HCT116 (cell line): ENCODE measurements at regions not wholly inside any gene's neighbourhood (a gene's known extent, or its start where the extent isn't known, plus 50 kb on each side); places are given as distances from the start of the nearest gene placed in this dataset.

Experiments used
- ATAC-seq: fragments of 200-7000 bp; cut with Tn5 transposase; 2 replicates; pipeline ENCODE4 v1.9.1; 2020; ENCODE audit warnings: mild to moderate bottlenecking, moderate library complexity
- BruUV-seq: library from RNA; stranded (reverse); fragments of 400-500 nt; replicated peaks from 2 replicates; lab custom pipeline; 2021; lab: Mats Ljungman, UMichigan
- CTCF ChIA-PET: fragments of 300-600 bp; sonication (Branson Sonifier 250); formaldehyde crosslinking; loops from one replicate; lab custom pipeline; 2021; ENCODE audit warnings: antibody characterized with exemption; lab: Charles Lee
- POLR2A ChIA-PET: fragments of 300-600, 350-600 bp; sonication (Branson Sonifier 250); formaldehyde crosslinking; loops from one replicate; lab custom pipeline; 2021; ENCODE audit warnings: antibody characterized with exemption; lab: Charles Lee
- RAD21 ChIA-PET, 2 experiments: fragments of 300-600 bp; sonication (Branson Sonifier 250); formaldehyde crosslinking; loops; one replicate each; lab custom pipeline; 2023; ENCODE audit warnings: low total read pairs in 2 of 2; ENCODE audit not compliant: uncharacterized antibody in 2 of 2, unreplicated experiment in 2 of 2, low non-redundant PET in 1 of 2; lab: Charles Lee
- DNase-seq: peaks from one replicate; pipeline ENCODE4 v3.0.0-alpha.2; 2010; ENCODE audit warnings: low read depth, low spot score
- H2AFZ ChIP-seq: fragments of 200-600 bp; shearing (Covaris generic), sonication (generic); 2 replicates; pipeline ENCODE4 v1.6.1; 2017; ENCODE audit warnings: low read depth, mixed run types, mixed read lengths, antibody characterized with exemption, low read length; ENCODE audit not compliant: poor library complexity, severe bottlenecking
- H3K27ac ChIP-seq: 2 replicates; pipeline ENCODE4 v1.5.1; 2012; ENCODE audit warnings: low read depth, low read length
- H3K27me3 ChIP-seq: fragments of 200-600 bp; sonication (generic); 2 replicates; pipeline ENCODE4 v1.6.1; 2016; ENCODE audit warnings: mixed run types, low read length, mixed read lengths; ENCODE audit not compliant: insufficient read depth
- H3K36me3 ChIP-seq, 2 experiments: fragments of 200-500 bp in 1 of 2; fragments of 200-600 bp in 1 of 2; sonication (Bioruptor generic) in 1 of 2; sonication (generic) in 1 of 2; 2 replicates each; pipeline versions ENCODE4 v1.5.1 to v1.6.1; 2014 to 2016; ENCODE audit warnings: low read length in 2 of 2, inconsistent platforms in 1 of 2, mixed read lengths in 1 of 2, mixed run types in 1 of 2; ENCODE audit not compliant: insufficient read depth in 2 of 2, control insufficient read depth in 1 of 2
- H3K4me1 ChIP-seq, 2 experiments: fragments of 200-600 bp in 1 of 2; sonication (generic) in 1 of 2; 2 replicates each; pipeline versions ENCODE4 v1.5.1 to v1.6.1; 2012 to 2017; ENCODE audit warnings: low read length in 2 of 2, inconsistent platforms in 1 of 2, mild to moderate bottlenecking in 1 of 2, mixed read lengths in 1 of 2, mixed run types in 1 of 2, moderate library complexity in 1 of 2; ENCODE audit not compliant: insufficient read depth in 2 of 2, control insufficient read depth in 1 of 2
- H3K4me2 ChIP-seq: fragments of 200-600 bp; sonication (generic); 2 replicates; pipeline ENCODE4 v1.6.1; 2017; ENCODE audit warnings: mixed run types, low read length, mixed read lengths
- H3K4me3 ChIP-seq, 2 experiments: fragments of 200-600 bp in 1 of 2; sonication (generic) in 1 of 2; replicated peaks in 1 of 2; 2 replicates each; pipeline ENCODE4 v1.5.1; 2011 to 2016; ENCODE audit warnings: low read length in 2 of 2, control low read depth in 1 of 2, low read depth in 1 of 2, mild to moderate bottlenecking in 1 of 2, mixed read lengths in 1 of 2, mixed run types in 1 of 2
- H3K79me2 ChIP-seq: fragments of 200-600 bp; sonication (generic); 2 replicates; pipeline ENCODE4 v1.6.1; 2017; ENCODE audit warnings: mild to moderate bottlenecking, mixed run types, low read length, moderate library complexity, mixed read lengths; ENCODE audit not compliant: insufficient read depth
- H3K9ac ChIP-seq: fragments of 200-600 bp; sonication (generic); 2 replicates; pipeline ENCODE4 v1.6.1; 2016; ENCODE audit warnings: low read length, mixed read lengths
- H3K9me2 ChIP-seq: fragments of 200-600 bp; sonication (generic), shearing (Covaris generic); 2 replicates; pipeline ENCODE4 v1.6.1; 2017; ENCODE audit warnings: mixed run types, mild to moderate bottlenecking, moderate library complexity; ENCODE audit not compliant: insufficient read depth
- H3K9me3 ChIP-seq, 2 experiments: fragments of 200-500 bp in 1 of 2; fragments of 200-600 bp in 1 of 2; sonication (Bioruptor generic) in 1 of 2; sonication (generic) in 1 of 2; 2 replicates each; pipeline ENCODE4 v1.6.1; 2014 to 2017; ENCODE audit warnings: low read length in 2 of 2, mixed read lengths in 2 of 2, inconsistent platforms in 1 of 2, low read depth in 1 of 2, mild to moderate bottlenecking in 1 of 2, mixed run types in 1 of 2, moderate library complexity in 1 of 2; ENCODE audit not compliant: control insufficient read depth in 1 of 2, insufficient read depth in 1 of 2
- H4K20me1 ChIP-seq: fragments of 200-600 bp; sonication (generic), shearing (Covaris generic); 2 replicates; pipeline ENCODE4 v1.6.1; 2017; ENCODE audit warnings: mixed run types, mild to moderate bottlenecking, moderate library complexity; ENCODE audit not compliant: insufficient read depth
- CBX3 ChIP-seq: IDR thresholded peaks from 2 replicates; pipeline ENCODE4 v1.6.1; 2012; ENCODE audit warnings: low read depth
- EGR1 ChIP-seq: IDR thresholded peaks from 2 replicates; pipeline ENCODE4 v1.6.1; 2012; ENCODE audit warnings: low read depth
- ELF1 ChIP-seq: IDR thresholded peaks from 2 replicates; pipeline ENCODE4 v1.6.1; 2012; ENCODE audit warnings: low read depth, borderline replicate concordance
- EZH2 ChIP-seq: fragments of 200-600 bp; sonication (generic); IDR thresholded peaks from 2 replicates; pipeline ENCODE4 v1.6.1; 2017; ENCODE audit warnings: antibody characterized with exemption, mixed run types
- EZH2phosphoT487 ChIP-seq: fragments of 200-600 bp; IDR thresholded peaks from 2 replicates; pipeline ENCODE4 v1.6.1; 2018; ENCODE audit warnings: antibody characterized with exemption, borderline replicate concordance
- FOSL1 ChIP-seq: IDR thresholded peaks from 2 replicates; pipeline ENCODE4 v1.6.1; 2012; ENCODE audit warnings: low read depth
- JUND ChIP-seq: IDR thresholded peaks from 2 replicates; pipeline ENCODE4 v1.6.1; 2012
- POLR2A ChIP-seq: IDR thresholded peaks from 2 replicates; pipeline ENCODE4 v1.7.0; 2011; ENCODE audit warnings: borderline replicate concordance; ENCODE audit not compliant: insufficient read depth, insufficient read length; ENCODE audit errors: extremely low read depth
- RAD21 ChIP-seq: IDR thresholded peaks from 2 replicates; pipeline ENCODE4 v1.6.1; 2012; ENCODE audit warnings: low read depth, mild to moderate bottlenecking
- SP1 ChIP-seq: IDR thresholded peaks from 2 replicates; pipeline ENCODE4 v1.6.1; 2012; ENCODE audit warnings: low read depth
- SRF ChIP-seq: IDR thresholded peaks from 2 replicates; pipeline ENCODE4 v1.6.1; 2012; ENCODE audit warnings: low read depth
- YY1 ChIP-seq: IDR thresholded peaks from 2 replicates; pipeline ENCODE4 v1.6.1; 2011; ENCODE audit warnings: low read length, low read depth, moderate library complexity, mild to moderate bottlenecking; ENCODE audit not compliant: insufficient replicate concordance; ENCODE audit errors: extremely low read depth
- ZBTB33 ChIP-seq: IDR thresholded peaks from 2 replicates; pipeline ENCODE4 v1.6.1; 2011; ENCODE audit warnings: mild to moderate bottlenecking, low read length, moderate library complexity; ENCODE audit not compliant: insufficient replicate concordance; ENCODE audit errors: extremely low read depth
- ZNF274 ChIP-seq: fragments of 200-500 bp; sonication (Bioruptor generic); IDR thresholded peaks from 2 replicates; pipeline ENCODE4 v1.6.1; 2014; ENCODE audit warnings: mild to moderate bottlenecking, low read depth, low read length, inconsistent platforms
- intact Hi-C: fragments of 100-400 bp; cut with micrococcal nuclease; formaldehyde crosslinking; loops from 2 replicates; pipeline ENCODE4 v1.10.0; 2022
- TF ChIP-seq, protein P1 (sequence below), 3 experiments: fragments of 200-600 bp in 1 of 3; sonication (generic) in 1 of 3; IDR thresholded peaks in 2 of 3; conservative IDR thresholded peaks in 1 of 3; 2 replicates each; pipeline ENCODE4 v1.5.1; 2012 to 2017; ENCODE audit warnings: low read depth in 2 of 3, low read length in 2 of 3, antibody characterized with exemption in 1 of 3, borderline replicate concordance in 1 of 3, control low read depth in 1 of 3, mild to moderate bottlenecking in 1 of 3, mixed read lengths in 1 of 3, mixed run types in 1 of 3, moderate library complexity in 1 of 3; ENCODE audit not compliant: insufficient read depth in 1 of 3
- TF ChIP-seq, protein P2 (sequence below): IDR thresholded peaks from 2 replicates; pipeline ENCODE4 v1.6.1; 2012
- TF ChIP-seq, protein P3 (sequence below): IDR thresholded peaks from 2 replicates; pipeline ENCODE4 v1.6.1; 2012

GRCh38 chr1:168881656-168882260 is 152.8 kb upstream of the DPT start (continued):
- TF ChIP-seq, protein P1, sequence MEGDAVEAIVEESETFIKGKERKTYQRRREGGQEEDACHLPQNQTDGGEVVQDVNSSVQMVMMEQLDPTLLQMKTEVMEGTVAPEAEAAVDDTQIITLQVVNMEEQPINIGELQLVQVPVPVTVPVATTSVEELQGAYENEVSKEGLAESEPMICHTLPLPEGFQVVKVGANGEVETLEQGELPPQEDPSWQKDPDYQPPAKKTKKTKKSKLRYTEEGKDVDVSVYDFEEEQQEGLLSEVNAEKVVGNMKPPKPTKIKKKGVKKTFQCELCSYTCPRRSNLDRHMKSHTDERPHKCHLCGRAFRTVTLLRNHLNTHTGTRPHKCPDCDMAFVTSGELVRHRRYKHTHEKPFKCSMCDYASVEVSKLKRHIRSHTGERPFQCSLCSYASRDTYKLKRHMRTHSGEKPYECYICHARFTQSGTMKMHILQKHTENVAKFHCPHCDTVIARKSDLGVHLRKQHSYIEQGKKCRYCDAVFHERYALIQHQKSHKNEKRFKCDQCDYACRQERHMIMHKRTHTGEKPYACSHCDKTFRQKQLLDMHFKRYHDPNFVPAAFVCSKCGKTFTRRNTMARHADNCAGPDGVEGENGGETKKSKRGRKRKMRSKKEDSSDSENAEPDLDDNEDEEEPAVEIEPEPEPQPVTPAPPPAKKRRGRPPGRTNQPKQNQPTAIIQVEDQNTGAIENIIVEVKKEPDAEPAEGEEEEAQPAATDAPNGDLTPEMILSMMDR (IDR thresholded peaks at IDR 0.05 in 2 of 3, conservative IDR thresholded peaks at IDR 0.05 in 1 of 3; ENCODE audit: borderline replicate concordance in 1 of 3, insufficient read depth in 1 of 3, low read depth in 2 of 3, low read length in 2 of 3), result no peak
- TF ChIP-seq POLR2A, result no peak
- no peak for TF ChIP-seq FOSL1
- no peak for TF ChIP-seq SRF
- TF ChIP-seq, protein P2, sequence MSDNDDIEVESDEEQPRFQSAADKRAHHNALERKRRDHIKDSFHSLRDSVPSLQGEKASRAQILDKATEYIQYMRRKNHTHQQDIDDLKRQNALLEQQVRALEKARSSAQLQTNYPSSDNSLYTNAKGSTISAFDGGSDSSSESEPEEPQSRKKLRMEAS, result no peak
- no peak for TF ChIP-seq ZNF274
- TF ChIP-seq YY1, result no peak
- TF ChIP-seq RAD21, result no peak

GRCh38 chr1:168887381-168887780 is 158.4 kb upstream of the DPT start:
- H3K4me3 ChIP-seq, result no peak overlapping the region
- H3K27me3 ChIP-seq, result no peaks in the 10 kb centered on the region
- no peak overlapping the region for H2AFZ ChIP-seq
- no peak overlapping the region for H3K9ac ChIP-seq
- no TSS peak for BruUV-seq
- no peaks in the 10 kb centered on the region for H3K9me2 ChIP-seq
- no peaks in the 10 kb centered on the region for H3K79me2 ChIP-seq
- H3K9me3 ChIP-seq, result no peaks in the 10 kb centered on the region
- ChIA-PET POLR2A (no interaction called here), RAD21 (no interaction called here), CTCF (no interaction called here)
- no peaks in the 10 kb centered on the region for H3K36me3 ChIP-seq
- no peak for ATAC-seq
- no peak for DNase-seq
- intact Hi-C loops, result no loop called here
- H3K4me1 ChIP-seq, result no peaks in the 10 kb centered on the region
- no peak for TF ChIP-seq JUND
- TF ChIP-seq CBX3, result no peak
- TF ChIP-seq RAD21, result no peak
- TF ChIP-seq EGR1, result no peak
- no peak for TF ChIP-seq ZBTB33
- no peak for TF ChIP-seq SRF
- TF ChIP-seq, protein P2, result no peak
- TF ChIP-seq EZH2, result no peak
- TF ChIP-seq, protein P3, sequence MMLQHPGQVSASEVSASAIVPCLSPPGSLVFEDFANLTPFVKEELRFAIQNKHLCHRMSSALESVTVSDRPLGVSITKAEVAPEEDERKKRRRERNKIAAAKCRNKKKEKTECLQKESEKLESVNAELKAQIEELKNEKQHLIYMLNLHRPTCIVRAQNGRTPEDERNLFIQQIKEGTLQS, result no peak
- TF ChIP-seq EZH2phosphoT487, result no peak
- TF ChIP-seq ELF1, result no peak
- no peak for TF ChIP-seq YY1
- TF ChIP-seq, protein P1 (IDR thresholded peaks at IDR 0.05 in 2 of 3, conservative IDR thresholded peaks at IDR 0.05 in 1 of 3; ENCODE audit: borderline replicate concordance in 1 of 3, insufficient read depth in 1 of 3, low read depth in 2 of 3, low read length in 2 of 3), result no peak
- no peak for TF ChIP-seq FOSL1
- TF ChIP-seq SP1, result no peak
- no peak overlapping the region for H3K4me2 ChIP-seq
- H3K27ac ChIP-seq, result no peak overlapping the region
- H4K20me1 ChIP-seq, result no peaks in the 10 kb centered on the region
